GM21529 (cell line): ENCODE measurements at regions not wholly inside any gene's neighbourhood (a gene's known extent, or its start where the extent isn't known, plus 50 kb on each side); places are given as distances from the start of the nearest gene placed in this dataset.
"Not testable (repeated sequence)": the region's sequence is repeated elsewhere in the genome, so short reads cannot be mapped to it uniquely, and the experiment has no call there.

Experiments used
- ATAC-seq: cut with Tn5 transposase; IDR thresholded peaks from one replicate; pipeline ENCODE4 v1.9.1; 2021; ENCODE audit not compliant: unreplicated experiment

DNA sequence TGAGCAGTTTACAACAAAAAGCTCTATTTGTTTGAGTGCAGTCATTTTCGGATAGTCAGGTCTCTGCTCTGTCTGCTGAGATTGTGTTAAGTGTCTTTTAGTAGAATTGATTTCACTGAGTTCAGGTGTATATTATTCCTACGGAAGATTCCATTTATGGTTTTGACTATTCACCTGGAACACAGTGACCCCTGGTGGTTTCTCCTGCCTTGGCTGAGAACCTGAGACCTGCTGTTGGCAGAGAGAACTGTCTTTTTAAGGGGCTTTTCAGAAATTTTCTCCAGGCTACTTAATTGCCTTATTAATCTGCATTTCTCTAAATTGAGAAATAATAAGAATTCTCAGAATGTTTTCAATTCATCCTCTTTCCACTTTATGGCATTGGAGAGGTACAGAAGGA, 508.0 kb downstream of the TBC1D32 start:
- no peak for ATAC-seq

- no peak for ATAC-seq
Measured at GRCh38 chr6:120816794-120817193, 517.5 kb downstream of the TBC1D32 start.

DNA sequence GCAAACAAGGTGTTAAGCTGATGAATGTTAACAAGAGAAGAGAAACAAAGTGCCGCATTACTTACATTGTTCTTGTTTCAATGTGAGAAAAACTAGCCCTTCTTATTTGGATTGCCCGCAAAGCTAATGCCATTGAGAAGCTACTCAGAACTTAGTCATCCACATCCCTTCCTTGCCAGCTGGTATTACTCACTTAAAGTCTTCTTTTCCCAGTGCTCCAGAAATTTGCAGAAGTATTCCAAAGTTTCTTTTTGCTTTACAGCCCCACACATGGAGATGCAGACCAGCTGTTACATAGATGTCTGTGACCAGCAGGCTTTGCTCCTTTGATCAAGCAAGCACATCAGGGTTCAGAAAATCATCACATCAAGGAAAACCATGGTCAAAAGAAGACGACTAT, 529.0 kb downstream of the TBC1D32 start:
- no peak for ATAC-seq

- no peak for ATAC-seq
Measured at GRCh38 chr6:120804612-120805011, 529.7 kb downstream of the TBC1D32 start.

DNA sequence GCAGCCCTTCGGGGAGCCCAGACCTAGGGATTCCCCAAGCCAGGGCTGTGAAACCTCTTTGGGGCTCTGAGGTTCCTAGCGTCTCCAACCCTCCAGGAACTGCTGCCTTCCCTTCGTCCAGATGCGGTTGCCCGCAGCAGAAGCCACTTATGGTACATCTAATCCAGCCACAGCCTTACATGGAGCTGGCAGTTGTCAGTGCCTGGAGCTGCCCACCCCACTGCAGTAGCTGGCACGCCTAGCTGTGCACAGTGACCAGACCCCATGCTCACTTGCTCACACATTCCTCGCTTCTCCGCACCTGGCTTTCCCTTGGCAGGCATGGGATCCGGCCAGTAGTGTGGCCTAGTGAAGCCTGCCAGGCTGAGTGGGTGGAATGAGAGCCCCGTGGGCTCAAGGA, 547.6 kb downstream of the TBC1D32 start:
- no peak for ATAC-seq

- no peak for ATAC-seq
Measured at GRCh38 chr6:120786256-120786655, 548.0 kb downstream of the TBC1D32 start.

DNA sequence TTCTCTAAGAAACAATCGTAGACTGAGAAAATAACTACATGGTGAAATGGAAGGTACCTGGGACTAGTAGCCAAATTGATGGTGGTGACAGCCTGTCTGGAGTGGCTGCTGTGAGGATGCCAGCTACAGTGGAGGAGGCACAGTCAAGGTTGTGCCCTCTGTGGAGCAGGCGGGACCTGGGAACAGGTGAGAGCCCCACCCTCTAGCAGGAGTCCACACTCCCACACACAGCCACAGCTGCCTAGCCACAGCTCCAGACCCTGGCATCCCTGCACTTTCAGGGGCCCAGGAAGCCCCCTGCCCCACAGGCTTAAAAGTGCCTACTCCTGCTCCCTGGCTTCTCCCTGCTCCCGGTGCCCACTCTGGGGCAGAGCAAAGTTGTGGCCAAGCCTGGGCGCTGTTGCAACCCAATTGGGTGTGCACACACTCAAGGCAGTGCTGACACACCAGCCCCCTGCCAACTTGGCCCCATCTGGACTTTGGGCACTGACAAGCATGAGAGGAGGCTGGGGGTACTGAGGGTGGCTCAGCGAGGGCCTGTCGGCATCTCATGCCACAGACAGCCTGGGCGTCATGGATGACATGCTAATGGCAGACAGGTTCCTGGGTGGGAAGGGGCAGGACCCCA, 548.7 kb downstream of the TBC1D32 start:
- no peak for ATAC-seq

GRCh38 chr6:120779441-120779840, 554.8 kb downstream of the TBC1D32 start:
- no peak for ATAC-seq

- no peak for ATAC-seq
Measured at GRCh38 chr6:120775698-120776097, 558.6 kb downstream of the TBC1D32 start.

DNA sequence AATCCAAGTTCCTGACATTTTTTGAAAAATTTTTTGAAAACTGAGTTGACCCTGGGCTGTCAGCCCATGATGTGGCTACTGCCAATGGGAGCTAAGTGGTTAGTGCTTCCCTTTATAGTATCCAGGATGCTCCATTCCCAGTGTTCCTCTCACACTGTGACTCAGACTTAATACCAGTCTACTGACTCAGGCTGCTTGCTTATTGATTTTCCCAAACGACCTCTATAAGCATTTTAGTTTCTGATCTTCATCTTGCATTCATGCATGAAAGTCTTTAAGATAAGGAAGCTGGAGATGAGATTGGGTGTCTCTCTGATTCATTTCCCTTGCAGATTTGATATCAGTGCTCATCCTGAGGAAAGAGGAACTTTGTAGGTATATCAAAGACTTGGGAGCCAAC, 560.0 kb downstream of the TBC1D32 start:
- no peak for ATAC-seq

DNA sequence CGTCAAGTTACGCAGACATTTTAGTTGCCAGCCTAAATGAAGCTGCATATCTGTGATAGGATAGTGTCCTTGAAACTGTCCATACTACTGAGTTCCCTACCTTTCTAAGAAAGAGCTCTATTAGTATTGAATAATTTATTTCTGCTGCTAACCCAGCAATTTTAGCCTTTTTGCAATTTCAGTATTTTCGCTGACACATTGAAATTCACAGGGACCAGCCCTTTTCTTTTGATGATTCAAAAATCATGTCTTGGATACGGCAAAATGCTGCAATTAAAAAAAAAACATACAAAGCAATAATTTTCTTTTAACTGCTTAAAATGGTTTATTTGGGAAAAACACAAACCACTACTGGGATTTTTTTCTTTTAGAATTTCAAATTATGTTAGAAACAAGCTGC, 563.3 kb downstream of the TBC1D32 start:
- no peak for ATAC-seq

- ATAC-seq, result no peak
Measured at GRCh38 chr6:120764312-120764711, 570.0 kb downstream of the TBC1D32 start.

- ATAC-seq, result no peak
Measured at GRCh38 chr6:120759570-120759969, 574.7 kb downstream of the TBC1D32 start.

GRCh38 chr6:120748574-120748973, 585.7 kb downstream of the TBC1D32 start:
- ATAC-seq, result not testable (repeated sequence)

GRCh38 chr6:120736740-120737139, 597.5 kb downstream of the TBC1D32 start:
- no peak for ATAC-seq

DNA sequence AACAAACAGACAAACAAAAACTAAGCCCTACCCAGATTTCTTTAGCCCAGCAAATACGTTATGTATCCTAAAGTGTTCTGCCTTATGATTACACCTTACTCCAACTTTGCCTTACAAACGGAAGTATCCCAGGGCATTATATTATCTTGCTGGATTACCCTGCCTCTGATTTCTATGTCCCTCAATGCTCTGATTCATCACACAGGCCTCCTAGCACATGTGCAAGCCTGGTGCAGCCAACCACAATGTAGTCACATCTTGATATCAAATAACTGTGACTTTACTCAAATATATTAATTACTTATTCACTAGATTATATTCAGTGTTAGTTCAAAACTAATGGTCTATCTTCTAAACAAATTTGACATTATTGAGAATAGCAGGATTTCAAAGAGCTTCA, 598.6 kb downstream of the TBC1D32 start:
- no peak for ATAC-seq

GRCh38 chr6:120711255-120711654, 623.0 kb downstream of the TBC1D32 start:
- no peak for ATAC-seq

GRCh38 chr6:120700001-120700400, 634.3 kb downstream of the TBC1D32 start:
- no peak for ATAC-seq

DNA sequence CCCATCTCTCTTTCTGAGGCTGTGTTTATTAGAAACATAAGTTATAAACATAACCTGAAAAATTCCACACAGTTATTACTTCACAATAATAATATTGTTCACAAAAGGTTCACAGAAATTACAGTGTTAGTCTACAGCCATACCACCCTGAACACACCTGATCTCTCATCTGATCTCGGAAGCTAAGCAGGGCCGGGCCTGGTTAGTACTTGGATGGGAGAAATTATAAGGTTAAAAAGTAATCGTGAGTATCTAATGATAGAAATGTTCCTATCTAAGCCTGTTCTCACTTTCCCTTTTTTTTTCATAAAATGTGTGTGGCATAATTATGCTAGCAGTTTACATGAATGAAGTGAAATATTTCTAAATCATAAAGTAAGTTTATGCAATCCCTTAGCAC, 647.8 kb downstream of the TBC1D32 start:
- ATAC-seq, result no peak

GRCh38 chr6:120682145-120682544, 652.1 kb downstream of the TBC1D32 start:
- no peak for ATAC-seq

- ATAC-seq, result no peak
Measured at GRCh38 chr6:120681204-120681603, 653.1 kb downstream of the TBC1D32 start.

GRCh38 chr6:120675886-120676285, 658.4 kb downstream of the TBC1D32 start:
- ATAC-seq, result no peak

- no peak for ATAC-seq
Measured at GRCh38 chr6:120671519-120671918, 662.8 kb downstream of the TBC1D32 start.
